ENCODE measurements at regions not wholly inside any gene's neighbourhood (a gene's known extent, or its start where the extent isn't known, plus 50 kb on each side); places are given as distances from the start of the nearest gene placed in this dataset.

DNA sequence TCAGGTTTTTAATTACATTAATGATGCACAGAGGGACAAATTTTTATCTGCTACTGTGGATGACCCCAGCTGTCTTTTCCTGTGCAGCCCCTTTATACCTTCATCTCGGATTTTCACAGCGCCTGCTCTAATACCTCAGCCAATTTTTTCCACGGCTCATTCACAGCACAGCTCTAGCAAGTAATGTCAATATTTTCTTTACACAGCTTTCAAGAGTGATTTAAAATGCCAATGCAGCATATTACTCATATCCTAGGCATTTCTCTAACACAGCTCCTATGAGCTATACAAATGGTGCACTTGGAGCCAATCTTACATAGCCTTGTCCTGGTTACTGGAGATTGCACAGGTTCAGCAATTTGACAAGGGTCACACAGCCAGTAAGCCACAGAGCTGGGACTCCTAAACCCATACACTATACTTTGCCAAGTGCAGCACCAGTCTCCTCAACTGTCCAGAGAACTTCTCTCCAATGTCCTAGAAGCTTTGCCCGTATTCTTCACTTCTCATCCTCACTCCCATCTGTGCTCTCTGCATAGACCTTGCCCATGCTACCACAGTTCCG is 661.8 kb downstream of the DTWD2 start:
- no peak for TF ChIP-seq PAX5 (IDR thresholded peaks at IDR 0.05; ENCODE audit: insufficient read depth, low read length, severe bottlenecking)
- TF ChIP-seq POLR2A (IDR thresholded peaks at IDR 0.05; ENCODE audit: low read depth, low read length): no peak
